Esophagus squamous epithelium (tissue), 5 donors: ENCODE measurements at regions not wholly inside any gene's neighbourhood (a gene's known extent, or its start where the extent isn't known, plus 50 kb on each side); places are given as distances from the start of the nearest gene placed in this dataset.
A peak's percentile ranks its signal among the peaks of the same experiment; 100 is the strongest.

Experiments
- DNase-seq: peaks from one replicate; lab custom pipeline; 2025; lab: John Stamatoyannopoulos, UW
- H3K27ac ChIP-seq, 4 donors: fragments of 200-600 bp; sonication (generic); one replicate each; pipeline ENCODE4 v1.5.1; 2016 to 2019; ENCODE audit warnings: mild to moderate bottlenecking in 1 of 4
- H3K27me3 ChIP-seq, 4 donors: fragments of 200-600 bp; sonication (generic); 1 replicate in 3 of 4; 2 replicates in 1 of 4; pipeline versions ENCODE4 v1.5.1 to v1.6.0; 2017 to 2021; ENCODE audit warnings: antibody characterized with exemption in 1 of 4
- H3K36me3 ChIP-seq, 3 donors: fragments of 200-600 bp; sonication (generic); one replicate each; pipeline ENCODE4 v1.5.1; 2016 to 2019
- H3K4me1 ChIP-seq, 3 donors: fragments of 200-600 bp; sonication (generic); one replicate each; pipeline ENCODE4 v1.5.1; 2017 to 2019
- H3K4me3 ChIP-seq, 4 donors: fragments of 200-600 bp; sonication (generic); 1 replicate in 3 of 4; 2 replicates in 1 of 4; pipeline ENCODE4 v1.5.1; 2016 to 2019; ENCODE audit warnings: mild to moderate bottlenecking in 2 of 4, moderate library complexity in 1 of 4
- H3K9me3 ChIP-seq, 3 donors: fragments of 200-600 bp; sonication (generic); one replicate each; pipeline ENCODE4 v1.5.1; 2016 to 2019
- CTCF ChIP-seq, 6 experiments: fragments of 450-650 bp in 4 of 6; fragments of 200-600 bp in 2 of 6; sonication (generic) in 2 of 6; IDR thresholded peaks; one replicate each; pipeline ENCODE4 v1.5.1; 2016 to 2019; ENCODE audit warnings: antibody characterized with exemption in 6 of 6, mild to moderate bottlenecking in 4 of 6, moderate library complexity in 4 of 6
- POLR2A ChIP-seq, 4 donors: fragments of 450-650 bp; IDR thresholded peaks; one replicate each; pipeline ENCODE4 v1.6.1; 2017; ENCODE audit warnings: antibody characterized with exemption in 4 of 4, mild to moderate bottlenecking in 4 of 4, moderate library complexity in 3 of 4
- WGBS, 2 donors: methylation state at CpG; one replicate each; pipeline ENCODE4 v1.1.5; 2018; 5-methylcytosine and 5-hydroxymethylcytosine counted together
- intact Hi-C: fragments of 100-400 bp; cut with DNase I; formaldehyde crosslinking; loops from one replicate; pipeline ENCODE4 v1.15.0; 2022
- donor health status: DM: yes; HTN: yes; CAD: no.

GRCh38 chr18:45562567-45563479, 52.5 kb upstream of the SLC14A2 start:
- TF ChIP-seq CTCF (IDR thresholded peaks at IDR 0.05) (no peak), POLR2A (IDR thresholded peaks at IDR 0.05) (no peak)
- intact Hi-C loops, result no loop called here
- no peaks in the 10 kb centered on the region for H3K9me3 ChIP-seq
- H3K4me1 ChIP-seq, result peaks cover 6 to 39% (median 14%) of the 10 kb centered on the region in 3 donors
- no peaks in the 10 kb centered on the region for H3K27me3 ChIP-seq
- H3K36me3 ChIP-seq, result no peaks in the 10 kb centered on the region
- H3K4me3 ChIP-seq, result no peak overlapping the region
- peak overlapping the region; percentile 20 to 82 (median 64) for H3K27ac ChIP-seq
- no peak for DNase-seq
- WGBS, 2 donors, result 66 to 73% methylated on average over 10 to 11 of the region's 11 CpGs

- no peak for DNase-seq
- Histone ChIP-seq H3K9me3 (no peaks in the 10 kb centered on the region), H3K27ac (peak overlapping the region in 3 of 4 donors; percentile 46 to 84 (median 62)), H3K27me3 (no peaks in the 10 kb centered on the region), H3K4me3 (no peak overlapping the region), H3K36me3 (no peaks in the 10 kb centered on the region), H3K4me1 (peaks cover 6 to 49% (median 14%) of the 10 kb centered on the region in 3 donors)
- intact Hi-C loops, result no loop called here
- WGBS, 2 donors, result 48 to 65% methylated on average over 12 to 19 of the region's 19 CpGs
- no peak for TF ChIP-seq POLR2A (IDR thresholded peaks at IDR 0.05)
- no peak for TF ChIP-seq CTCF (IDR thresholded peaks at IDR 0.05)
Measured at GRCh38 chr18:45565280-45565970, 49.9 kb upstream of the SLC14A2 start.
